ENCODE measurements at regions not wholly inside any gene's neighbourhood (a gene's known extent, or its start where the extent isn't known, plus 50 kb on each side); places are given as distances from the start of the nearest gene placed in this dataset.
"Not testable (repeated sequence)": the region's sequence is repeated elsewhere in the genome, so short reads cannot be mapped to it uniquely, and the experiment has no call there.

DNA sequence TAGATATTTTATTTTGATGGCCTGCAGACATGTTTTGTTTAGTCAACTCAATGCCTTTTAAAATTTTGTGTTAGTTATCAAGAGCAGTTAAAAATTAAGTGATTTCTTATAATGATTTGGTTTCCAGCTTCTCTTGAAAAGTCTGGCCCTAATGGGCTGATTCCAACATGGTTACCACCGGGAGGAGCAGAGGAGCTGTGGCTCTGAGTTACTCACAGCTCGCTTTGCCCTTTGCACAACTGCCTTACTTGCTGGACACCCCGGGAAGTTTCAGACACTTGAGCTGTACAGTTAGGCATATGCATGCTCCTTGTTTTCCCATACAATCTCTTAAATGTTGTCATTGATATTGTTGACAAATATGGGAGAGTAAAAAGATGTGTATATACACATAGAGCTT lies 173.1 kb upstream of the MMS22L start:
- no peak for DNase-seq (ENCODE audit: low read depth)

DNA sequence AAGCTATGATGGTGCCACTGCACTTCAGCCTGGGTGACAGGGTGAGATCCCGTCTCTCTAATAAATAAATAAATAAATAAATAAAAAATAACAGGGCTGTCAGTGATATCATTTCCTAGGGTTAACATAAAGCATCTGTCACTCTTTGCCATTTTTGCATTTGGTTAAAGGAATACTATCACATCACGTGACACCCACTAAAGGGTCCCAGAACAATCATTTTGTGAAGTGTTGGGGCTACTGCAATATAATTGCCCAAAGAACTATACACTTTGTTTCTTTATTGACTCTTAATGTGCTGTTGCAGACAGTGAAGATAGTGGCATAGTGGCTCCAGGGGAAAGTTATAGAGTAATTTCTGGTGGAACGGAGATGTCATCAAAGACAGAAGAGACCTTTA lies 176.5 kb upstream of the MMS22L start:
- no peak for DNase-seq (ENCODE audit: low read depth)

- DNase-seq (ENCODE audit: low read depth): no peak
Observed at GRCh38 chr6:97459986-97460385, 177.0 kb upstream of the MMS22L start.

- DNase-seq (ENCODE audit: low read depth): no peak
Observed at GRCh38 chr6:97460394-97461080, 177.5 kb upstream of the MMS22L start.

DNA sequence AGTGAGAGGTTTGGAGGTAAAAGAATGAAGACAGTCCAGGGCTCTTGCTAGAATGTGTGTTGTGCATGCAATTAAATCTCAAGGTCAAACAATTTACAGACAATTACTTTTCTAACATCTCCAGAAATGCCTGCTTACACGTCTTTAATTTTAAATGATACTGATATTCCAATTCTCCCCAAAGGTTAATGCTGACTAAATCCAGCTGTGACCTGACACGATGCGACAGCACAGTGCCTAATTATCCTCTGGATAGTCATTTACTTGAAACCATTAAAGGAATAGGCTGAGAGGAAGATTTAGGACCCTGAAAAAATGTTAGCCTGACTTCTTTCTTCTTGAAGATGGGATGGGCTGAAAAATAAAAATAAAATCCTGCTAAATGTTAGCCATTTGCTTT lies 178.2 kb upstream of the MMS22L start:
- DNase-seq (ENCODE audit: low read depth): no peak

GRCh38 chr6:97462031-97462430 lies 179.0 kb upstream of the MMS22L start:
- no peak for DNase-seq (ENCODE audit: low read depth)

DNA sequence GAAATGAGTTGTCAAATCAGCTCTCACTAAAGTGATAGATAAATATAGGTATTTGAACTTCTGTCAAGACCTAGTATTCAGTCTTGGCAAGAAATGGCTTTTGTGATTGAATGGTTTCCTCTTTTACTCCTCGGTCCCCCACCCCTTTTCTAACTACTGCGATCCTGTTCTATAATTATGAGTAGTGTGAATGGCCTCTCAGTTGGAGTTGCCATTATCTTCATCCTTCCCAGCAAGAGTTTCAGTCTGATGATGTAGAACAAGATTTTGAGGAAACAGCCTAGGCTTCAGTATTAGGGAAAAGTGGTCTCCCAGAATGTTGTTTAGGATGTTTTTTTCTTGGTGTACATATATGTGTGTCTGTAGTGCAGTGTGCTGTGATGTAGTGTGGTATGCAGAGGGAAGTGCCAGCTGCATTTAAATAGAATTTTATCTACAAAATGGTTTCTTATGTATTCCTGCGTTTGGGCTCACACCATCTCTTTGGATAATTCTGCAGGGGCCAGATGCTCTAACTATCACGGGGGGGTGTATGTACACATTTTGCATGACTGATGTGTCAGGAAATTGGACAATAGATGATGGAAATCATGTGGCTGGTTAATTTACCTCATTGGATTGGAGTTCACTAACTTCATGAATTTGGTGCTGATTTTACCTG lies 180.1 kb upstream of the MMS22L start:
- DNase-seq (ENCODE audit: low read depth): no peak

DNA sequence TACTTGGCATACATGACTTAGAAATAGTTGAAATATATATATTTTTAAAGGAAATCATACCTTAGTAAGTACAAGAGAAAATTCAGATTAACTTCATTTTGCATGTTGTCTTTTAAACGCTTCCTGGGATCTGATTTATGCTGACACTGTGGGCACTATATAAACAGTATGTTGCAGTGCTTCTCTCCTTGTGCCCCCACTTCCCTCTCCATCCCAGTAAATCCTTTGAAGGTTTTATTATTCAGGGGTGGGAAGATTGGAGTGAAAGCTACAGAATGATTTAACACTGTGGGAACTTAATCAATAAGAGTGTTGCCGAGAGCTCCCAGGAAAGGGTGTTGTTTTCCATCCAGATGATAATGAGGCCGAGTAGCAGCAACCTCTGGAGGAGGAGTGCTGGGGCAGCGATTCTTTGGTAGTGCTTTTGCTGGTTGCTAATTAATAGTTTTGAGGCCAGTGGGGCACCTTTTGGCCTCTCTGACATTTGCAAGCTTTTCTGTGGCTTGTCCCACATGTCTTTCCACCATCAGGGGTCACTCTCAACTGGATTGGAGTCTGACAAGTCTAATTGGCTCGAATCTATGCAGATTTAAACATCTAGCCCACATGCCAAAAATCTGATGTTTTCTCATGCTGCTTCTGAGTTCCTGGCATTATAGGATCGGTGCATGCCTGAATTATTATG lies 183.0 kb upstream of the MMS22L start:
- DNase-seq (ENCODE audit: low read depth): no peak

GRCh38 chr6:97468981-97469380 lies 186.0 kb upstream of the MMS22L start:
- DNase-seq (ENCODE audit: low read depth): no peak

DNA sequence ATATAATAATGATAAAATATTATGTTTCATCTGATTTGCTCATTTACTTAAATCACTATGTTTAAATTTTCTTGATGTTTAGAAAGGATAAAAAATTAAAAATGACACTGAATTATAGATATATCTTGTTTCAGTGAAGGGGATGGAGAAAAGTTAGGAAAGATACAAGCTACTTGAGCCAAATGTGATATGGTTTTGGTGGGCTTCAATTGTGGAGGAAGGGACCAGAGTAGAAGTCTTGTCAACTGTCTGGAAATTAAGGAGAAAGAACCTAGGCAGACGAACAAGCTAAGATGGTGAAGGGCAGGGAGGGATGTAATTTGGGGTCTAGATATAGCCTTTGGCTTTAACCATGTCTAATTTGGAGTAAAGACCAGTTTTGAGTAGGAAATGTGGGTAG lies 186.4 kb upstream of the MMS22L start:
- DNase-seq (ENCODE audit: low read depth): no peak

GRCh38 chr6:97470322-97470721 lies 187.3 kb upstream of the MMS22L start:
- DNase-seq (ENCODE audit: low read depth): no peak

GRCh38 chr6:97473979-97474378 lies 191.0 kb upstream of the MMS22L start:
- no peak for DNase-seq (ENCODE audit: low read depth)

GRCh38 chr6:97497713-97498331 lies 214.8 kb upstream of the MMS22L start:
- DNase-seq (ENCODE audit: low read depth): peak; percentile 38

GRCh38 chr6:97501853-97502252 lies 218.8 kb upstream of the MMS22L start:
- no peak for DNase-seq (ENCODE audit: low read depth)

GRCh38 chr6:97508646-97509045 lies 225.6 kb upstream of the MMS22L start:
- no peak for DNase-seq (ENCODE audit: low read depth)

GRCh38 chr6:97513260-97513659 lies 230.2 kb upstream of the MMS22L start:
- not testable (repeated sequence) for DNase-seq (ENCODE audit: low read depth)

DNA sequence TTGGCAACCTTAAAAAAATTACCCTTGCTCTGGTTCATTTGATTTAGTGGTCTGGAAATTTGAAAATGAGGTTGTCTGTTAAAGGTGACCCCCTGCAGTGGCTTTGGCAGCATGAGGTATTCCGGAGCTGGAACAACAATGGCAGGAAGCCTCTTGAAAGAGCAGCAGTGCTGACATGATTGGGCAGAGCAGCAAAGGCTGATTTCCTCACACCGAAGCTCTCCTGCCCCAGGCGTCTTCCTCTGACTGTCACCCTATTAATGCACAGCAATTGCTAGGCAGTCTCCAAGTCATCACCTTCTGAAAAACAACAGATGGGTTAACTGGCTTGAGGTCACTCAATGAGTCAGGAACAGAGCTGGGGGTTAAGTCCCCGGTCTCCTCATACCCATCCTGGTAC lies 241.8 kb upstream of the MMS22L start:
- DNase-seq (ENCODE audit: low read depth): no peak

GRCh38 chr6:97535800-97536199 lies 252.8 kb upstream of the MMS22L start:
- DNase-seq (ENCODE audit: low read depth): no peak

GRCh38 chr6:97548354-97548753 lies 265.3 kb upstream of the MMS22L start:
- DNase-seq (ENCODE audit: low read depth): no peak

DNA sequence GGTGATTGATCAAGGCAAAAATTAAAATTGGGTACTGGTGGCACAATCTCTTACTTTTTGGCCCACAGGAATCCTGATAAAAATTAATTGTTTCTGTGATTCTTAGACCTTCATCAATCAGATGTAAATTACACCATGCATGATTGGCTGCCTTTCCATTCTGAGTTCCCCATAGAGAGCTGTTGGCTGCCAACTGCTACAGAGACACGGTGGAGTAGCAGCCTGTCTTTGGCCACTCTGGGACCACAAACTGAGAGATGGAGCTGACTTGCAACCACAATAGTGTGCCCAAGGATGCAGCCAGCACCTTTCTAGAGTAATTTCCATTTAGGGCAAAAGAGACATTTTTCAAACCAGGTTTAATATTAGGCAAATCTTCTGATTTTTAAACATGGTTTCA lies 274.3 kb upstream of the MMS22L start:
- no peak for DNase-seq (ENCODE audit: low read depth)

- no peak for DNase-seq (ENCODE audit: low read depth)
Observed at GRCh38 chr6:97563529-97563928, 280.5 kb upstream of the MMS22L start.

DNA sequence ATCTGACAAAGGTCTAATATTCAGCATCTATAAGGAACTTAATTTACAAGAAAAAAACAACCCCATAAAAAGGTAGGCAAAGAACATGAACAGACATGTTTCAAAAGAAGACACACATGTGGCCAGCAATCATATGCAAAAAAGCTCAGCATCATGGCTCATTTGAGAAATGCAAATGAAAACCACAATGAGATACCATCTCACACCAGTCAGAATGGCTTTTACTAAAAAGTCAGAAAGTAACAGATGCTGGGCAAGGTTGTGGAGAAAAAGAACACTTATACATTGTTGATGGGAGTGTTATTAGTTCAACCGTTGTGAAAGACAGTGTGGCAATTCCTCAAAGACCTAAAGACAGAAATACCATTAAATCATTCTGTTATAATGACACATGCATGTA lies 289.9 kb upstream of the MMS22L start:
- no peak for DNase-seq (ENCODE audit: low read depth)

DNA sequence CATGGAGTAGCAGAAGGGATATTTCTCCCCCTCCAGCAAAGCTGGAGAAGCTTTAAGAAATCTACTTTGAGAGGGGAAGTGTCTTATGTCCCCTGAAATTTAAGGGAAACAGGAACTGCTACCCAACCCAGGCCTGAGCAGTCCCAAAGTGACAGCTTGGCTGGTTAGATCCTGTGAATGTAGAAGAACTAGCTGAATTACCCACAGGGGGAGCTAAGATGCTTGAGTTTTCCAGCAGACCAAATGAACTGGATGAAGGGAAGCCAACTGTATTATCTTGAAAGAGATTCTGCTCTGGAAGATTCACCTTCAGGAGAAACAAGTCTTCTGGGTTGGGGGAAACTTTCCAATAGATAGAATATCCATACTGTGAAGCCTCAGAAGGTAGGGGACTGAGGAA lies 303.3 kb upstream of the MMS22L start:
- DNase-seq (ENCODE audit: low read depth): no peak
